Heart left ventricle (tissue), 16 donors: ENCODE measurements at regions not wholly inside any gene's neighbourhood (a gene's known extent, or its start where the extent isn't known, plus 50 kb on each side); places are given as distances from the start of the nearest gene placed in this dataset.

ENCODE experiments used
- ATAC-seq, 4 donors: fragments of 200-7000 bp; cut with Tn5 transposase; one replicate each; pipeline ENCODE4 v1.9.1; 2020 to 2022; ENCODE audit warnings: moderate library complexity in 4 of 4, mild to moderate bottlenecking in 3 of 4, moderate number of reproducible peaks in 1 of 4
- DNase-seq, 5 donors: peaks; one replicate each; pipeline ENCODE4 v3.0.0-alpha.2; 2020
- H3K27ac ChIP-seq, 12 donors: fragments of 200-600 bp; sonication (generic) in 4 of 12; one replicate each; pipeline versions ENCODE4 v1.5.0 to v1.8.0; 2016 to 2022; ENCODE audit warnings: mild to moderate bottlenecking in 2 of 12
- H3K27me3 ChIP-seq, 9 donors: fragments of 200-600 bp; sonication (generic) in 2 of 9; one replicate each; pipeline versions ENCODE4 v1.5.1 to v1.8.0; 2016 to 2022; ENCODE audit warnings: mild to moderate bottlenecking in 3 of 9
- H3K36me3 ChIP-seq, 9 donors: fragments of 200-600 bp; sonication (generic) in 2 of 9; one replicate each; pipeline versions ENCODE4 v1.5.0 to v1.8.0; 2018 to 2022; ENCODE audit warnings: mild to moderate bottlenecking in 2 of 9
- H3K4me1 ChIP-seq, 12 donors: fragments of 200-600 bp; sonication (generic) in 4 of 12; one replicate each; pipeline versions ENCODE4 v1.5.0 to v1.8.0; 2016 to 2022; ENCODE audit warnings: mild to moderate bottlenecking in 3 of 12
- H3K4me3 ChIP-seq, 12 donors: fragments of 200-600 bp; sonication (generic) in 4 of 12; one replicate each; pipeline versions ENCODE4 v1.5.0 to v1.8.0; 2017 to 2022; ENCODE audit warnings: mild to moderate bottlenecking in 9 of 12, moderate library complexity in 4 of 12
- H3K9me3 ChIP-seq, 12 donors: fragments of 200-600 bp; sonication (generic) in 4 of 12; one replicate each; pipeline versions ENCODE4 v1.5.0 to v1.8.0; 2016 to 2022; ENCODE audit warnings: mild to moderate bottlenecking in 1 of 12
- CTCF ChIP-seq, 12 donors: fragments of 200-600 bp; sonication (generic) in 4 of 12; IDR thresholded peaks; one replicate each; pipeline versions ENCODE4 v1.5.0 to v1.8.0; 2018 to 2022; ENCODE audit warnings: antibody characterized with exemption in 12 of 12, mild to moderate bottlenecking in 5 of 12
- POLR2A ChIP-seq, 2 donors: fragments of 450-650 bp; IDR thresholded peaks; one replicate each; pipeline ENCODE4 v1.6.1; 2017; ENCODE audit warnings: antibody characterized with exemption in 2 of 2, mild to moderate bottlenecking in 2 of 2, moderate library complexity in 2 of 2
- WGBS, 4 donors: extraction: QIAGEN DNeasy Blood & Tissue Kit in 2 of 4; methylation state at CpG; one replicate each; pipeline versions ENCODE4 v1.1.5 to v1.1.7; 2013 to 2018; 5-methylcytosine and 5-hydroxymethylcytosine counted together
- intact Hi-C, 10 donors: fragments of 100-400 bp; cut with DNase I; formaldehyde crosslinking; loops; one replicate each; pipeline versions ENCODE4 v1.11.1 to v1.14.2; 2022
- donor health status: ischemic (EF 13 %, LVEDD 7.1; RV severe dilation, severe dysfunction).
- donor health status: healthy with polysubstance abuse.
- donor health status: DM: no; HTN: yes; CAD: no.
- donor health status: DM: no; HTN: no; CAD: no.
- donor health status: ischemic (EF 25% LVEDD 6.9; RV normal size, moderate dysfunction).
- donor health status: ischemic (EF 25% LVEDD 5.7; RV mildly dilated, moderate dysfunction).
- donor health status: healthy.
- donor health status: DM: yes; HTN: yes; CAD: no.
- donor health status: ischemic (EF 35%, LVEDD 5.7; RV mildly dilated, moderate dysfunction).
- donor health status: nonischemic (EF 11% LVEDD 7.7; RV severe dilation, severe dysfunction).
- donor health status: DM: yes; HTN: yes; CAD: no.
- donor health status: PGD.
- donor health status: ischemic (EF 29% LVEDD 5.4; RV normal size, mild dysfunction).
- donor health status: nonischemic (EF 23%, LVEDD 6.1; RV moderate dilation, normal function).

- H3K36me3 ChIP-seq, result no peaks in the 10 kb centered on the region
- peaks cover 0 to 9% (median 0%) of the 10 kb centered on the region in 9 donors for H3K27me3 ChIP-seq
- intact Hi-C loops, result no loop called here
- no peak for TF ChIP-seq POLR2A (IDR thresholded peaks at IDR 0.05)
- TF ChIP-seq CTCF (IDR thresholded peaks at IDR 0.05), result no peak
- no peak for DNase-seq
- 78 to 94% (median 88%) methylated on average over 6 of the region's 6 CpGs for WGBS, 4 donors
- no peak for ATAC-seq
- peaks cover 0 to 6% (median 0%) of the 10 kb centered on the region in 12 donors for H3K4me1 ChIP-seq
- no peak overlapping the region for H3K4me3 ChIP-seq
- H3K9me3 ChIP-seq, result no peaks in the 10 kb centered on the region
- H3K27ac ChIP-seq, result no peak overlapping the region
Measured at GRCh38 chr4:159481936-159482335, 379.1 kb downstream of the RAPGEF2 start.

- ATAC-seq (no peak), DNase-seq (no peak)
- WGBS, 4 donors, result 72 to 82% (median 80%) methylated on average over 5 of the region's 5 CpGs
- TF ChIP-seq CTCF (IDR thresholded peaks at IDR 0.05) (no peak), POLR2A (IDR thresholded peaks at IDR 0.05) (no peak)
- H3K36me3 ChIP-seq, result no peaks in the 10 kb centered on the region
- H3K27me3 ChIP-seq, result peaks cover 0 to 11% (median 0%) of the 10 kb centered on the region in 9 donors
- peaks cover 0 to 8% (median 0%) of the 10 kb centered on the region in 12 donors for H3K4me1 ChIP-seq
- no peak overlapping the region for H3K27ac ChIP-seq
- H3K4me3 ChIP-seq, result no peak overlapping the region
- intact Hi-C loops, result no loop called here
- H3K9me3 ChIP-seq, result no peaks in the 10 kb centered on the region
Measured at GRCh38 chr4:159483110-159483781, 380.4 kb downstream of the RAPGEF2 start.

- ATAC-seq (no peak), DNase-seq (no peak)
- H3K36me3 ChIP-seq, result no peaks in the 10 kb centered on the region
- H3K9me3 ChIP-seq, result no peaks in the 10 kb centered on the region
- no peak overlapping the region for H3K27ac ChIP-seq
- intact Hi-C loops, result no loop called here
- no peak overlapping the region for H3K4me3 ChIP-seq
- peaks cover 0 to 8% (median 0%) of the 10 kb centered on the region in 12 donors for H3K4me1 ChIP-seq
- WGBS, 4 donors, result 65 to 70% (median 67%) methylated on average over 6 of the region's 6 CpGs
- TF ChIP-seq CTCF (IDR thresholded peaks at IDR 0.05), result no peak
- TF ChIP-seq POLR2A (IDR thresholded peaks at IDR 0.05), result no peak
- H3K27me3 ChIP-seq, result peaks cover 0 to 11% (median 0%) of the 10 kb centered on the region in 9 donors
Measured at GRCh38 chr4:159483782-159484741, 381.2 kb downstream of the RAPGEF2 start.

- Histone ChIP-seq H3K9me3 (no peaks in the 10 kb centered on the region), H3K4me1 (peaks cover 0 to 8% (median 0%) of the 10 kb centered on the region in 12 donors), H3K27ac (no peak overlapping the region), H3K4me3 (no peak overlapping the region), H3K27me3 (peaks cover 0 to 11% (median 0%) of the 10 kb centered on the region in 9 donors), H3K36me3 (no peaks in the 10 kb centered on the region)
- DNase-seq, result no peak
- no peak for TF ChIP-seq CTCF (IDR thresholded peaks at IDR 0.05)
- no peak for TF ChIP-seq POLR2A (IDR thresholded peaks at IDR 0.05)
- ATAC-seq, result no peak
- 31 to 39% (median 35%) methylated on average over 2 of the region's 2 CpGs for WGBS, 4 donors
- intact Hi-C loops, result no loop called here
Measured at GRCh38 chr4:159484864-159485263, 382.0 kb downstream of the RAPGEF2 start.
